ENCODE measurements at regions not wholly inside any gene's neighbourhood (a gene's known extent, or its start where the extent isn't known, plus 50 kb on each side); places are given as distances from the start of the nearest gene placed in this dataset.

DNA sequence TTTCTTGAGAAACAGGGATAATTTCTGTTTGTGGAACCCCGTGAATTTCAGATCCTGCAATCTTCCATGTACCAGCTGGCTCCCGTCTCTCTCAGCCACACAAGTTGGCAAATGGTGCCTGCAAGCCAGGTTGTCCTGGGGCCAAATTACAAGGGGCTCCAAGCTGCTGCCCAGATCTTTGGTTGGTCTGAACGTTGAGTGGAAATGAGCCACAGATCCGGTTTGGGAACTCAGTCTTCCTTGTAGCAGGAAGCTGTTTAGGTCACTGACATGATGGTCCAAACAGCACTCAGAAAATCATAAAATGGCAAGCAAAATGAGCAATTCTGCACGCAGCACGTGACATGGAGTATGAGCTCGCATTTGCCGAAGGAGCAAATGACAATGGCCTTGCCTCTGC is 1496.4 kb downstream of the TBC1D22A start:
- intact Hi-C loops (cut with micrococcal nuclease) = no loop called here
- CTCF ChIA-PET = interaction anchor here (0.6 kb wide), 1 partner anchor 271 kb away, joined by 3 read pairs; no protein-coding TSS in a partner anchor
- H3K9me3 ChIP-seq (ENCODE audit: control extremely low read depth in 1 of 3, control insufficient read depth in 2 of 3, insufficient read depth in 1 of 3, low read length in 2 of 3) = peaks cover 0 to 10% (median 0%) of the 10 kb centered on the region in 3 donors
- no peak overlapping the region for H3K27ac ChIP-seq (ENCODE audit: low read length in 2 of 2)
- no peak overlapping the region for H3K4me2 ChIP-seq (replicated peaks; ENCODE audit: low read depth, low read length, poor library complexity, severe bottlenecking)
- H3K4me1 ChIP-seq (ENCODE audit: control insufficient read depth in 2 of 2, insufficient read depth in 2 of 2, low read length in 2 of 2) = peaks cover 14 to 20% of the 10 kb centered on the region in 2 donors
- no peaks in the 10 kb centered on the region for H3K79me2 ChIP-seq (ENCODE audit: control insufficient read depth, insufficient read depth, low read length)
- ATAC-seq (ENCODE audit: low read depth) (no peak), DNase-seq (no peak)
- peaks cover 0 to 21% (median 2%) of the 10 kb centered on the region in 4 experiments for H3K27me3 ChIP-seq (replicated peaks in 1 of 4; ENCODE audit: control extremely low read depth in 1 of 4, control insufficient read depth in 3 of 4, insufficient read depth in 4 of 4, low read length in 3 of 4)
- H3K4me1 Mint-ChIP-seq = peaks cover 19% of the 10 kb centered on the region
- H2AFZ ChIP-seq (ENCODE audit: insufficient read depth, low read depth, low read length, poor library complexity, severe bottlenecking) = no peak overlapping the region
- H3K4me3 ChIP-seq (ENCODE audit: control extremely low read depth in 1 of 5, extremely low read depth in 1 of 5, insufficient read depth in 1 of 5, low read depth in 2 of 5, low read length in 4 of 5) = no peak overlapping the region
- H4K20me1 ChIP-seq (ENCODE audit: control insufficient read depth, insufficient read depth, low read length, poor library complexity, severe bottlenecking) = no peaks in the 10 kb centered on the region
- H3K9ac ChIP-seq (ENCODE audit: low read length) = no peak overlapping the region
- H3K36me3 ChIP-seq (replicated peaks in 1 of 2; ENCODE audit: control extremely low read depth in 1 of 2, control insufficient read depth in 1 of 2, extremely low read depth in 1 of 2, insufficient read depth in 2 of 2, low read length in 1 of 2) = no peaks in the 10 kb centered on the region
- POLR2A ChIA-PET = no interaction called here
- no peak for TF ChIP-seq EZH2 (IDR thresholded peaks at IDR 0.05; ENCODE audit: borderline replicate concordance, insufficient read depth, low read depth, low read length, poor library complexity, severe bottlenecking)
- no peak for TF ChIP-seq CTCF (IDR thresholded peaks at IDR 0.05)
- no peak overlapping the region for H3K4me3 Mint-ChIP-seq
- 94% methylated on average over 7 of the region's 8 CpGs for WGBS (ENCODE audit: insufficient coverage)
- peaks cover 21% of the 10 kb centered on the region for H3K27me3 Mint-ChIP-seq
- H3K27ac Mint-ChIP-seq = no peak overlapping the region
- H3K9me3 Mint-ChIP-seq (ENCODE audit: insufficient read depth) = no peaks in the 10 kb centered on the region

GRCh38 chr22:48258064-48258701 is 1495.7 kb downstream of the TBC1D22A start:
- no peak overlapping the region for H3K27ac ChIP-seq (ENCODE audit: low read length in 2 of 2)
- peak overlapping the region; percentile 40 for H3K4me2 ChIP-seq (replicated peaks; ENCODE audit: low read depth, low read length, poor library complexity, severe bottlenecking)
- no peak overlapping the region for H3K4me3 ChIP-seq (ENCODE audit: control extremely low read depth in 1 of 5, extremely low read depth in 1 of 5, insufficient read depth in 1 of 5, low read depth in 2 of 5, low read length in 4 of 5)
- POLR2A ChIA-PET = no interaction called here
- CTCF ChIA-PET = no interaction called here
- no peaks in the 10 kb centered on the region for H4K20me1 ChIP-seq (ENCODE audit: control insufficient read depth, insufficient read depth, low read length, poor library complexity, severe bottlenecking)
- intact Hi-C loops (cut with micrococcal nuclease) = no loop called here
- H3K27me3 Mint-ChIP-seq = peaks cover 23% of the 10 kb centered on the region
- peaks cover 0 to 27% (median 2%) of the 10 kb centered on the region in 4 experiments for H3K27me3 ChIP-seq (replicated peaks in 1 of 4; ENCODE audit: control extremely low read depth in 1 of 4, control insufficient read depth in 3 of 4, insufficient read depth in 4 of 4, low read length in 3 of 4)
- H3K36me3 ChIP-seq (replicated peaks in 1 of 2; ENCODE audit: control extremely low read depth in 1 of 2, control insufficient read depth in 1 of 2, extremely low read depth in 1 of 2, insufficient read depth in 2 of 2, low read length in 1 of 2) = no peaks in the 10 kb centered on the region
- TF ChIP-seq EZH2 (IDR thresholded peaks at IDR 0.05; ENCODE audit: borderline replicate concordance, insufficient read depth, low read depth, low read length, poor library complexity, severe bottlenecking) (no peak), CTCF (IDR thresholded peaks at IDR 0.05) (no peak)
- peaks cover 19% of the 10 kb centered on the region for H3K4me1 Mint-ChIP-seq
- no peaks in the 10 kb centered on the region for H3K9me3 Mint-ChIP-seq (ENCODE audit: insufficient read depth)
- 58% methylated on average over 9 of the region's 12 CpGs for WGBS (ENCODE audit: insufficient coverage)
- H2AFZ ChIP-seq (ENCODE audit: insufficient read depth, low read depth, low read length, poor library complexity, severe bottlenecking) = peak overlapping the region; percentile 17
- no peak overlapping the region for H3K4me3 Mint-ChIP-seq
- peaks cover 0 to 10% (median 0%) of the 10 kb centered on the region in 3 donors for H3K9me3 ChIP-seq (ENCODE audit: control extremely low read depth in 1 of 3, control insufficient read depth in 2 of 3, insufficient read depth in 1 of 3, low read length in 2 of 3)
- DNase-seq (peak; percentile 35), ATAC-seq (ENCODE audit: low read depth) (peak; percentile 24)
- peak overlapping the region; percentile 28 for H3K27ac Mint-ChIP-seq
- H3K4me1 ChIP-seq (ENCODE audit: control insufficient read depth in 2 of 2, insufficient read depth in 2 of 2, low read length in 2 of 2) = peaks cover 14 to 20% of the 10 kb centered on the region in 2 donors
- no peak overlapping the region for H3K9ac ChIP-seq (ENCODE audit: low read length)
- no peaks in the 10 kb centered on the region for H3K79me2 ChIP-seq (ENCODE audit: control insufficient read depth, insufficient read depth, low read length)
